PC-3 (cell line): ENCODE measurements at regions not wholly inside any gene's neighbourhood (a gene's known extent, or its start where the extent isn't known, plus 50 kb on each side); places are given as distances from the start of the nearest gene placed in this dataset.

Source experiments
- ATAC-seq: fragments of 200-7000 bp; cut with Tn5 transposase; 2 replicates; pipeline ENCODE4 v1.9.1; 2020; ENCODE audit warnings: mild to moderate bottlenecking, moderate library complexity
- BruUV-seq: library from RNA; stranded (reverse); fragments of 400-500 nt; replicated peaks from 2 replicates; lab custom pipeline; 2021; lab: Mats Ljungman, UMichigan
- CTCF ChIA-PET: fragments of 300-600 bp; sonication (Branson Sonifier 250); formaldehyde crosslinking; loops from one replicate; lab custom pipeline; 2022; ENCODE audit warnings: antibody characterized with exemption; lab: Charles Lee
- POLR2A ChIA-PET: fragments of 300-600 bp; sonication (Branson Sonifier 250); formaldehyde crosslinking; loops from one replicate; lab custom pipeline; 2022; ENCODE audit warnings: antibody characterized with exemption; ENCODE audit not compliant: unreplicated experiment; lab: Charles Lee
- DNase-seq: peaks from one replicate; pipeline ENCODE4 v3.0.0-alpha.2; 2015
- H2AFZ ChIP-seq: fragments of 300-600 bp; sonication (generic); 2 replicates; pipeline ENCODE4 v1.6.0; 2016; ENCODE audit warnings: antibody characterized with exemption, low read length
- H3F3A ChIP-seq: fragments of 300-600 bp; sonication (generic); one replicate; pipeline ENCODE4 v1.6.0; 2017; ENCODE audit warnings: antibody characterized with exemption, low read length, control low read depth, mild to moderate bottlenecking; ENCODE audit not compliant: unreplicated experiment
- H3K27ac ChIP-seq: fragments of 300-600 bp; sonication (generic); 2 replicates; pipeline ENCODE4 v1.5.1; 2016; ENCODE audit warnings: mild to moderate bottlenecking, low read length
- H3K27me3 ChIP-seq: fragments of 300-600 bp; sonication (generic); 2 replicates; pipeline ENCODE4 v1.6.1; 2016; ENCODE audit warnings: low read length, mixed read lengths
- H3K36me3 ChIP-seq: fragments of 300-600 bp; sonication (generic); 2 replicates; pipeline ENCODE4 v1.6.1; 2016; ENCODE audit warnings: low read depth, mixed run types, low read length, mixed read lengths
- H3K4me1 ChIP-seq: fragments of 300-600 bp; sonication (generic); 2 replicates; pipeline ENCODE4 v1.5.1; 2016; ENCODE audit warnings: low read length; ENCODE audit not compliant: insufficient read depth
- H3K4me2 ChIP-seq: fragments of 300-600 bp; sonication (generic); 2 replicates; pipeline ENCODE4 v1.6.0; 2016; ENCODE audit warnings: low read length
- H3K4me3 ChIP-seq: fragments of 300-600 bp; sonication (generic); 2 replicates; pipeline ENCODE4 v1.5.1; 2016; ENCODE audit warnings: mild to moderate bottlenecking, low read length, mixed read lengths
- H3K79me2 ChIP-seq: fragments of 300-600 bp; sonication (generic); 2 replicates; pipeline ENCODE4 v1.6.1; 2017; ENCODE audit warnings: low read length, mixed read lengths
- H3K9ac ChIP-seq: fragments of 300-600 bp; sonication (generic); 2 replicates; pipeline ENCODE4 v1.6.0; 2016; ENCODE audit warnings: mild to moderate bottlenecking, low read length
- H3K9me2 ChIP-seq: fragments of 300-600 bp; sonication (generic); replicated peaks from 2 replicates; pipeline ENCODE4 v1.6.1; 2016; ENCODE audit warnings: mixed run types, low read length, mixed read lengths
- H3K9me3 ChIP-seq: fragments of 300-600 bp; sonication (generic); 2 replicates; pipeline ENCODE4 v1.6.1; 2016; ENCODE audit warnings: low read length, mixed read lengths
- H4K20me1 ChIP-seq: fragments of 300-600 bp; sonication (generic); 2 replicates; pipeline ENCODE4 v1.6.1; 2016; ENCODE audit warnings: low read length, mixed read lengths
- CTCF ChIP-seq: fragments of 300-600 bp; sonication (generic); conservative IDR thresholded peaks from 2 replicates; pipeline ENCODE4 v1.5.1; 2017; ENCODE audit warnings: antibody characterized with exemption, low read depth, mild to moderate bottlenecking, low read length
- EZH2 ChIP-seq: fragments of 300-600 bp; sonication (generic); IDR thresholded peaks from one replicate; pipeline ENCODE4 v1.6.1; 2017; ENCODE audit warnings: antibody characterized with exemption, mild to moderate bottlenecking, low read length; ENCODE audit not compliant: unreplicated experiment
- EZH2phosphoT487 ChIP-seq: fragments of 300-600 bp; sonication (generic); IDR thresholded peaks from 2 replicates; pipeline ENCODE4 v1.6.1; 2018; ENCODE audit warnings: mild to moderate bottlenecking, antibody characterized with exemption, low read length, borderline replicate concordance
- intact Hi-C: fragments of 100-400 bp; cut with micrococcal nuclease; formaldehyde crosslinking; loops from 2 replicates; pipeline ENCODE4 v1.9.0; 2023

- Histone ChIP-seq H3K4me1 (no peaks in the 10 kb centered on the region), H3K36me3 (no peaks in the 10 kb centered on the region), H3K79me2 (no peaks in the 10 kb centered on the region), H3K9ac (no peak overlapping the region), H3K4me3 (no peak overlapping the region), H4K20me1 (no peaks in the 10 kb centered on the region), H3K4me2 (no peak overlapping the region), H3K9me2 (no peaks in the 10 kb centered on the region), H3K27me3 (no peaks in the 10 kb centered on the region), H3K27ac (no peak overlapping the region), H3K9me3 (no peaks in the 10 kb centered on the region), H2AFZ (no peak overlapping the region), H3F3A (no peaks in the 10 kb centered on the region)
- intact Hi-C loops: no loop called here
- no TSS peak for BruUV-seq
- peak; percentile 40; the same call in 1 of the 2 replicates for ATAC-seq
- TF ChIP-seq EZH2 (no peak), CTCF (no peak), EZH2phosphoT487 (no peak)
- peak; percentile 56 for DNase-seq
- CTCF ChIA-PET: no interaction called here
- POLR2A ChIA-PET: no interaction called here
These were observed 415.9 kb downstream of the PLA2G4A start for GRCh38 chr1:187244623-187245022.

DNA sequence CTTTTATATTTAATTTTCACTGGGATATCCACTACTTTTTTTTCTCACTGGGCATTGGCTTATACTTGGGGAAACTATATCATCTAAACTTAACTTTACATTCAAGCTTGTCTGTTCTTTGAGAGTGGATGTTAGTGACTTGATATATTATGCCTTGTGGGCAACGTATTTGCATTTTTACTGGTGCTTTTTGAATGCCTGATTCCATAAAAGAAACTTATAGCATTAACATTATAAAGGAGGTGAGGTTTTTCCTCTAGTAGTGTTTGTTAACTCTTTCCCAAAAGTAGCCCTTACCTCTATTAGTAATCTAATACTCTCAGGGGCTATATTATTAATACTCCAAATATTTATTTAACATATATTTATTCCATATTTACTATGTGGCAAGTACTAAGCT, 416.5 kb downstream of the PLA2G4A start:
- Histone ChIP-seq H2AFZ (no peak overlapping the region), H3K4me1 (no peaks in the 10 kb centered on the region), H3F3A (no peaks in the 10 kb centered on the region), H3K79me2 (no peaks in the 10 kb centered on the region), H3K9me2 (no peaks in the 10 kb centered on the region), H3K9ac (no peak overlapping the region), H3K9me3 (no peaks in the 10 kb centered on the region), H3K27me3 (no peaks in the 10 kb centered on the region), H3K4me3 (no peak overlapping the region), H4K20me1 (no peaks in the 10 kb centered on the region), H3K27ac (no peak overlapping the region), H3K36me3 (no peaks in the 10 kb centered on the region), H3K4me2 (no peak overlapping the region)
- ChIA-PET CTCF (no interaction called here), POLR2A (interaction anchor here (0.6 kb wide), 1 partner anchor 553 kb away, joined by 3 read pairs; no protein-coding TSS in a partner anchor)
- no TSS peak for BruUV-seq
- TF ChIP-seq EZH2phosphoT487 (no peak), CTCF (no peak), EZH2 (no peak)
- intact Hi-C loops: no loop called here
- no peak for ATAC-seq
- no peak for DNase-seq

GRCh38 chr1:187249196-187249595, 420.4 kb downstream of the PLA2G4A start:
- H4K20me1 ChIP-seq: no peaks in the 10 kb centered on the region
- ATAC-seq: no peak
- no peaks in the 10 kb centered on the region for H3K27me3 ChIP-seq
- H3K79me2 ChIP-seq: no peaks in the 10 kb centered on the region
- H3K4me3 ChIP-seq: no peak overlapping the region
- CTCF ChIA-PET: no interaction called here
- no peak overlapping the region for H3K9ac ChIP-seq
- POLR2A ChIA-PET: no interaction called here
- H3K9me2 ChIP-seq: no peaks in the 10 kb centered on the region
- H3K9me3 ChIP-seq: no peaks in the 10 kb centered on the region
- intact Hi-C loops: no loop called here
- no peak overlapping the region for H2AFZ ChIP-seq
- no peaks in the 10 kb centered on the region for H3K4me1 ChIP-seq
- no peaks in the 10 kb centered on the region for H3F3A ChIP-seq
- no peak for DNase-seq
- no peak overlapping the region for H3K4me2 ChIP-seq
- BruUV-seq: no TSS peak
- H3K36me3 ChIP-seq: no peaks in the 10 kb centered on the region
- no peak for TF ChIP-seq EZH2
- TF ChIP-seq CTCF: no peak
- no peak for TF ChIP-seq EZH2phosphoT487
- no peak overlapping the region for H3K27ac ChIP-seq
